ENCODE measurements at regions not wholly inside any gene's neighbourhood (a gene's known extent, or its start where the extent isn't known, plus 50 kb on each side); places are given as distances from the start of the nearest gene placed in this dataset.
A peak's percentile ranks its signal among the peaks of the same experiment; 100 is the strongest.

- H3K27me3 ChIP-seq (ENCODE audit: insufficient read depth): no peaks in the 10 kb centered on the region
- DNase-seq: peak; percentile 41
- peak overlapping the region; percentile 70 to 80; a peak in 3 of 4 replicates for H3K27ac ChIP-seq (ENCODE audit: low read depth in 2 of 2, low read length in 1 of 2)
- POLR2A ChIA-PET: interaction anchor here (0.8 kb wide), 1 partner anchor 219 kb away, joined by 3 read pairs; the partner anchor contains the start of gene PHLDA1
- H3F3A ChIP-seq (replicated peaks; ENCODE audit: insufficient read depth): peaks cover 6% of the 10 kb centered on the region
- 32% methylated on average over 9 of the region's 9 CpGs for WGBS (ENCODE audit: low lambda C conversion rate)
- CTCF ChIA-PET: interaction anchor here (0.7 to 1.6 kb wide), 2 partner anchors 15 to 219 kb away, joined by 4 to 6 read pairs; partner anchors contain the start of gene PHLDA1
- no peaks in the 10 kb centered on the region for H4K20me1 ChIP-seq (ENCODE audit: insufficient read depth)
- no peaks in the 10 kb centered on the region for H3K36me3 ChIP-seq (replicated peaks in 1 of 2; ENCODE audit: control insufficient read depth in 1 of 2, insufficient read depth in 2 of 2, low read length in 1 of 2)
- no peaks in the 10 kb centered on the region for H3K79me2 ChIP-seq (ENCODE audit: insufficient read depth)
- peak overlapping the region; percentile 12 to 15; a peak in 2 of 4 replicates for H3K4me3 ChIP-seq (ENCODE audit: low read depth in 2 of 2, low read length in 1 of 2)
- H3K9ac ChIP-seq: peak overlapping the region; percentile 20; the same call in 1 of the 2 replicates
- H3K4me2 ChIP-seq: peak overlapping the region; percentile 76
- no peaks in the 10 kb centered on the region for H3K9me2 ChIP-seq
- H3K4me1 ChIP-seq (ENCODE audit: control insufficient read depth in 1 of 2, insufficient read depth in 2 of 2, low read depth in 1 of 2, low read length in 1 of 2): peaks cover 23 to 30% of the 10 kb centered on the region in 2 experiments
- no peaks in the 10 kb centered on the region for H3K9me3 ChIP-seq
- peak overlapping the region; percentile 73 for H2AFZ ChIP-seq (ENCODE audit: low read depth)
- TF ChIP-seq REST (IDR thresholded peaks at IDR 0.05; ENCODE audit: low read depth, low read length) (no peak), CHD2 (IDR thresholded peaks at IDR 0.05; ENCODE audit: low read length, partially characterized antibody) (peak; percentile 85), ELF1 (IDR thresholded peaks at IDR 0.05) (no peak), POLR2AphosphoS5 (IDR thresholded peaks at IDR 0.05; ENCODE audit: low read depth, low read length) (peak; percentile 66), TAF1 (IDR thresholded peaks at IDR 0.05; ENCODE audit: borderline replicate concordance, low read depth, low read length) (no peak), SIN3A (IDR thresholded peaks at IDR 0.05; ENCODE audit: borderline replicate concordance, low read depth, low read length) (peak; percentile 39; the same call in 1 of the 2 replicates), GATA2 (CRISPR knock-in tag; IDR thresholded peaks at IDR 0.05) (peak; percentile 80), JUND (IDR thresholded peaks at IDR 0.05) (peak; percentile 44; the same call in 1 of the 2 replicates), ZBTB33 (IDR thresholded peaks at IDR 0.05; ENCODE audit: borderline replicate concordance, low read depth) (no peak), RFX5 (IDR thresholded peaks at IDR 0.05; ENCODE audit: low read length) (no peak; the same call in 1 of the 2 replicates), YY1 (IDR thresholded peaks at IDR 0.05; ENCODE audit: low read depth) (no peak), IRF3 (IDR thresholded peaks at IDR 0.05; ENCODE audit: low read depth, low read length) (no peak), SMC3 (IDR thresholded peaks at IDR 0.05; ENCODE audit: low read depth, low read length) (no peak), NFIC (IDR thresholded peaks at IDR 0.05; ENCODE audit: borderline replicate concordance) (peak; percentile 53; the same call in 1 of the 2 replicates), MEF2A (IDR thresholded peaks at IDR 0.05; ENCODE audit: borderline replicate concordance, low read depth) (no peak; the same call in 1 of the 2 replicates), USF1 (IDR thresholded peaks at IDR 0.05; ENCODE audit: borderline replicate concordance, low read depth) (no peak), TCF12 (IDR thresholded peaks at IDR 0.05) (peak; percentile 98), GABPA (IDR thresholded peaks at IDR 0.05; ENCODE audit: low read depth) (no peak), TEAD4 (IDR thresholded peaks at IDR 0.05; ENCODE audit: borderline replicate concordance, insufficient read depth) (no peak), RXRA (IDR thresholded peaks at IDR 0.05; ENCODE audit: borderline replicate concordance, low read depth) (no peak), MXI1 (IDR thresholded peaks at IDR 0.05; ENCODE audit: low read depth, low read length) (peak; percentile 65; the same call in 1 of the 2 replicates), EP300 (IDR thresholded peaks at IDR 0.05; ENCODE audit: borderline replicate concordance in 1 of 2, low read depth in 1 of 2, low read length in 1 of 2) (peak; percentile 75 to 79; a peak in 2 of 4 replicates), NRF1 (IDR thresholded peaks at IDR 0.05; ENCODE audit: low read depth, low read length) (no peak), FOXJ3 (CRISPR knock-in tag; IDR thresholded peaks at IDR 0.05) (peak; percentile 61), FOSL2 (IDR thresholded peaks at IDR 0.05; ENCODE audit: borderline replicate concordance, low read depth) (peak; percentile 43; the same call in 1 of the 2 replicates), FOXM1 (IDR thresholded peaks at IDR 0.05; ENCODE audit: low read depth) (no peak)
Measured at GRCh38 chr12:75812271-75813018, 219.1 kb downstream of the PHLDA1 start.
